H1 (cell line): ENCODE measurements at regions not wholly inside any gene's neighbourhood (a gene's known extent, or its start where the extent isn't known, plus 50 kb on each side); places are given as distances from the start of the nearest gene placed in this dataset.

Experiments used
- CTCF ChIP-seq, 3 experiments: IDR thresholded peaks; 1 replicate in 2 of 3; 2 replicates in 1 of 3; pipeline versions ENCODE4 v1.5.1 to v1.6.1; 2011; ENCODE audit warnings: low read length in 3 of 3, mild to moderate bottlenecking in 3 of 3, inconsistent platforms in 2 of 3, low read depth in 1 of 3, moderate library complexity in 1 of 3; ENCODE audit not compliant: insufficient read depth in 1 of 3; ENCODE audit errors: control extremely low read depth in 1 of 3
- GABPA ChIP-seq: IDR thresholded peaks from 2 replicates; pipeline ENCODE4 v1.6.1; 2011; ENCODE audit warnings: mild to moderate bottlenecking, low read length, moderate library complexity, borderline replicate concordance; ENCODE audit not compliant: insufficient read depth
- POLR2AphosphoS5 ChIP-seq: IDR thresholded peaks from 2 replicates; pipeline ENCODE4 v1.6.1; 2011; ENCODE audit warnings: low read depth, low read length
- RXRA ChIP-seq: IDR thresholded peaks from 2 replicates; pipeline ENCODE4 v1.6.1; 2011; ENCODE audit warnings: low read depth, mild to moderate bottlenecking, low read length, moderate library complexity; ENCODE audit not compliant: insufficient read depth
- TAF1 ChIP-seq: IDR thresholded peaks from 2 replicates; pipeline ENCODE4 v1.6.1; 2011; ENCODE audit warnings: mild to moderate bottlenecking, low read depth, low read length
- USF2 ChIP-seq: IDR thresholded peaks from 2 replicates; pipeline ENCODE4 v1.6.1; 2011; ENCODE audit warnings: low read length, improper control_type of control experiment

GRCh38 chr7:155953781-155954549 lies 141.7 kb upstream of the SHH start:
- TF ChIP-seq RXRA (no peak), POLR2AphosphoS5 (no peak), TAF1 (no peak), CTCF (IDR thresholded peaks at IDR 0.05; ENCODE audit: control extremely low read depth in 1 of 3, insufficient read depth in 1 of 3, low read depth in 1 of 3, low read length in 3 of 3) (peak in 2 of 3 experiments; percentile 1 to 2; a peak in 2 of 4 replicates), USF2 (no peak), GABPA (no peak)
